ENCODE measurements at regions not wholly inside any gene's neighbourhood (a gene's known extent, or its start where the extent isn't known, plus 50 kb on each side); places are given as distances from the start of the nearest gene placed in this dataset.

- TF ChIP-seq STAG1 (CRISPR knock-in tag; IDR thresholded peaks at IDR 0.05) (0 out of 2 replicates have a peak, but pooled peaks have one; percentile 15), ZNF629 (CRISPR knock-in tag; conservative IDR thresholded peaks at IDR 0.05) (peak; percentile 80), ZNF775 (CRISPR knock-in tag; IDR thresholded peaks at IDR 0.05; ENCODE audit: borderline replicate concordance) (no peak), ZNF766 (CRISPR knock-in tag; IDR thresholded peaks at IDR 0.05; ENCODE audit: borderline replicate concordance) (no peak)
- H3K36me3 ChIP-seq (replicated peaks in 1 of 2; ENCODE audit: control insufficient read depth in 1 of 2, insufficient read depth in 2 of 2, low read length in 2 of 2) = no peaks in the 10 kb centered on the region
- in situ Hi-C loops (cut with HindIII; ENCODE audit: extremely low pct_ligation_motif_present, low pct_unique_long_range_greater_than_20kb) (no loop called here), intact Hi-C loops (cut with micrococcal nuclease; ENCODE audit: unreplicated experiment) (loop anchor here (5.0 kb wide), 1 partner anchor 332 kb away; no protein-coding TSS in a partner anchor)
- H3K9me3 ChIP-seq (ENCODE audit: low read length) = peaks cover 7% of the 10 kb centered on the region; the same call in 1 of the 2 replicates
- CTCF ChIA-PET (ENCODE audit: low intra/inter-chr PET ratio, low total read pairs) = no interaction called here
- H3K27ac ChIP-seq (ENCODE audit: extremely low read length, insufficient read depth, low read length) = no peak overlapping the region
- peaks cover 6% of the 10 kb centered on the region for H3K4me1 ChIP-seq (ENCODE audit: insufficient read depth, low read length)
- H3K27me3 ChIP-seq (ENCODE audit: control insufficient read depth in 1 of 2, insufficient read depth in 2 of 2, low read length in 2 of 2) = no peaks in the 10 kb centered on the region
- H3K4me3 ChIP-seq (replicated peaks in 1 of 3; ENCODE audit: insufficient read depth in 1 of 3, low read depth in 2 of 3, low read length in 3 of 3) = no peak overlapping the region
- FAIRE-seq (no peak), DNase-seq (ENCODE audit: low spot score) (no peak), ATAC-seq (peak; percentile 50; the same call in 2 of the 3 replicates)
- H3K4me2 ChIP-seq (ENCODE audit: low read depth, low read length) = no peak overlapping the region
- POLR2A ChIA-PET = no interaction called here
- H3K79me2 ChIP-seq (ENCODE audit: insufficient read depth, low read length) = no peaks in the 10 kb centered on the region
- 18% methylated on average over 3 of the region's 3 CpGs for WGBS (ENCODE audit: low lambda C conversion rate)
- H4K20me1 ChIP-seq (ENCODE audit: insufficient read depth, low read length) = no peaks in the 10 kb centered on the region
- no peak overlapping the region for H3K9ac ChIP-seq (ENCODE audit: insufficient read depth, low read depth, low read length)
- no TSS peak for BruUV-seq (replicated peaks)
- H2AFZ ChIP-seq (ENCODE audit: low read length) = no peak overlapping the region
These were observed 460.7 kb upstream of the MEIS1 start for GRCh38 chr2:65974067-65974723.

GRCh38 chr2:65969161-65969560 is 465.8 kb upstream of the MEIS1 start:
- ChIA-PET POLR2A (no interaction called here), CTCF (ENCODE audit: low intra/inter-chr PET ratio, low total read pairs) (no interaction called here)
- intact Hi-C loops (cut with micrococcal nuclease; ENCODE audit: unreplicated experiment) = no loop called here
- H2AFZ ChIP-seq (ENCODE audit: low read length) = no peak overlapping the region
- no TSS peak for BruUV-seq (replicated peaks)
- no peaks in the 10 kb centered on the region for H3K79me2 ChIP-seq (ENCODE audit: insufficient read depth, low read length)
- no peak overlapping the region for H3K9ac ChIP-seq (ENCODE audit: insufficient read depth, low read depth, low read length)
- no peaks in the 10 kb centered on the region for H3K9me3 ChIP-seq (ENCODE audit: low read length)
- peaks cover 14% of the 10 kb centered on the region for H3K4me1 ChIP-seq (ENCODE audit: insufficient read depth, low read length)
- H3K27ac ChIP-seq (ENCODE audit: extremely low read length, insufficient read depth, low read length) = no peak overlapping the region
- WGBS (ENCODE audit: low lambda C conversion rate) = 4% methylated on average over 3 of the region's 3 CpGs
- ATAC-seq (peak; percentile 93), DNase-seq (ENCODE audit: low spot score) (peak; percentile 20), FAIRE-seq (no peak)
- H3K36me3 ChIP-seq (replicated peaks in 1 of 2; ENCODE audit: control insufficient read depth in 1 of 2, insufficient read depth in 2 of 2, low read length in 2 of 2) = no peaks in the 10 kb centered on the region
- in situ Hi-C loops (cut with HindIII; ENCODE audit: extremely low pct_ligation_motif_present, low pct_unique_long_range_greater_than_20kb) = no loop called here
- no peaks in the 10 kb centered on the region; a peak in 1 of 5 replicates for H3K27me3 ChIP-seq (ENCODE audit: control insufficient read depth in 1 of 2, insufficient read depth in 2 of 2, low read length in 2 of 2)
- H3K4me2 ChIP-seq (ENCODE audit: low read depth, low read length) = peak overlapping the region; percentile 18; the same call in 1 of the 2 replicates
- H4K20me1 ChIP-seq (ENCODE audit: insufficient read depth, low read length) = no peaks in the 10 kb centered on the region
- no peak overlapping the region for H3K4me3 ChIP-seq (replicated peaks in 1 of 3; ENCODE audit: insufficient read depth in 1 of 3, low read depth in 2 of 3, low read length in 3 of 3)
- TF ChIP-seq NR2F1 (CRISPR knock-in tag; IDR thresholded peaks at IDR 0.05) (0 out of 4 replicates have a peak, but pooled peaks of 1 of the 2 experiments have one; percentile 27), SMC3 (IDR thresholded peaks at IDR 0.05; ENCODE audit: low read length) (peak; percentile 28; the same call in 1 of the 2 replicates), U2AF2 (IDR thresholded peaks at IDR 0.05; ENCODE audit: low read depth, low read length) (no peak), RFX3 (CRISPR knock-in tag; IDR thresholded peaks at IDR 0.05) (no peak), GATAD2A (CRISPR knock-in tag; IDR thresholded peaks at IDR 0.05) (peak; percentile 66), ONECUT2 (CRISPR knock-in tag; IDR thresholded peaks at IDR 0.05) (peak; percentile 74), ZNF570 (CRISPR knock-in tag; IDR thresholded peaks at IDR 0.05; ENCODE audit: borderline replicate concordance) (no peak), HNF4A (CRISPR knock-in tag; IDR thresholded peaks at IDR 0.05) (peak; percentile 88), ZNF550 (CRISPR knock-in tag; IDR thresholded peaks at IDR 0.05; ENCODE audit: borderline replicate concordance) (no peak), IRF2 (CRISPR knock-in tag; IDR thresholded peaks at IDR 0.05) (no peak), POLR2A (IDR thresholded peaks at IDR 0.05; ENCODE audit: insufficient read depth in 1 of 2, low read depth in 2 of 2, low read length in 2 of 2) (no peak), SETDB1 (CRISPR knock-in tag; IDR thresholded peaks at IDR 0.05; ENCODE audit: borderline replicate concordance) (no peak), FOXA3 (CRISPR knock-in tag; IDR thresholded peaks at IDR 0.05) (peak; percentile 20; the same call in 1 of the 2 replicates), HNF4G (IDR thresholded peaks at IDR 0.05; ENCODE audit: borderline replicate concordance, low read depth, low read length) (peak; percentile 55), HNF4G (CRISPR knock-in tag; IDR thresholded peaks at IDR 0.05; ENCODE audit: borderline replicate concordance, low read depth) (no peak), AGO2 (optimal IDR thresholded peaks at IDR 0.05; ENCODE audit: low read depth, low read length) (no peak)
- TF ChIP-seq, protein P1, sequence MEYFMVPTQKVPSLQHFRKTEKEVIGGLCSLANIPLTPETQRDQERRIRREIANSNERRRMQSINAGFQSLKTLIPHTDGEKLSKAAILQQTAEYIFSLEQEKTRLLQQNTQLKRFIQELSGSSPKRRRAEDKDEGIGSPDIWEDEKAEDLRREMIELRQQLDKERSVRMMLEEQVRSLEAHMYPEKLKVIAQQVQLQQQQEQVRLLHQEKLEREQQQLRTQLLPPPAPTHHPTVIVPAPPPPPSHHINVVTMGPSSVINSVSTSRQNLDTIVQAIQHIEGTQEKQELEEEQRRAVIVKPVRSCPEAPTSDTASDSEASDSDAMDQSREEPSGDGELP (IDR thresholded peaks at IDR 0.05; ENCODE audit: borderline replicate concordance, low read depth) = 0 out of 2 replicates have a peak, but pooled peaks have one; percentile 10
